SIG-M5 (cell line): ENCODE measurements at regions not wholly inside any gene's neighbourhood (a gene's known extent, or its start where the extent isn't known, plus 50 kb on each side); places are given as distances from the start of the nearest gene placed in this dataset.
"Not testable (repeated sequence)": the region's sequence is repeated elsewhere in the genome, so short reads cannot be mapped to it uniquely, and the experiment has no call there.

Experiments
- DNase-seq: peaks from one replicate; lab custom pipeline; 2025; lab: John Stamatoyannopoulos, UW

DNA sequence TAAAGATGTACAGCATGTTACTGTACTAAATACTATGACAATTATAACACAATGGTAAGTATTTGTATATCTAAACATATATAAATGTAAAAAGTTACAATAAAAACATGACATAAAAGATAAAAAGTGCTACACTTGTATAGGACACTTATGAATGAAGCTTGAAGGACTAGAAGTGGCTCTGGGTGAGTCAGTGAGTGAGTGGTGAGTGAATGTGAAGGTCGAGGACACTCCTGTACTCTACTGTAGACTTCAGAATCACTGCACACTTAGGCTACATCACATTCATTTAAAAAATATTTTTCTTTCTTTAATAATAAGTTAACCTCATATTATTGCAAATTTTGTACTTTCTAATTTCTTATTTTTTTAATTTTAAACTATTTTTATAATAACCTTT is 1476.7 kb upstream of the CDH8 start:
- no peak for DNase-seq

DNA sequence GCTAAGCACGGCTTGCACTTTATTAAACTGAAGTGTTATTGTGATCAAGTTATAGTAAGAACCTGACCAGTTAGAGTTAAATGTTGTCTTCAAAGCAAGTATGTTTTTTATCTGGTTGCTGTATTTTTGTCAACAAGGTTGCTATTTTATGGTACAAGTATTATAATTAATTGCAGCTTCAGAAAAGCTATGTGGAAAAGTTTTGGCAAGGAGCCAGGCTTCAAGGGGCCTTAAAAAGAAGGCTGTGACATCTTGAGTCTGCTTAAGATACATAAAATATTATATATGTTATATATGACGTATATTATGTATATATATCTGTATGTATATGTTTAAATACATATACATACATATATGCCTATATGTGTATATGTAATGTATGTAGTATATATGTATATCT is 1461.2 kb upstream of the CDH8 start:
- no peak for DNase-seq

DNA sequence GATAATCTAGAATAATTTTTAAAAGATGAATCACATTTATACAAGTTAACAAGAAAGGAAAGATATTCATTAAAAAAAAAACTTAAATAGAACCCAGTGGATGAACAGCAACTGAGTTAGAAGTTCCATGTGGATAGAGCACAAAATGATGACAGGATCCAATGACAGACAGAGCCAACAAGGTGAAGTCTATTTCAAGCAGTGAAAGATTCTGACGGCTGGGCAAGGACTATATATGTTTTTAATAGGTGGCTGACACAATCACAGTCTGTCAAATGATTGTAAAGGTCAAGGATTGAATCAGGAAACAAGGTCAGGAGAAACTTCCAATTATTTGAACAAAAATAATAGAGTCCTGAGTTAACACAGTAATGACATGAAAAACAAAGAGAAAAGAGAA is 1460.0 kb upstream of the CDH8 start:
- DNase-seq = no peak

DNA sequence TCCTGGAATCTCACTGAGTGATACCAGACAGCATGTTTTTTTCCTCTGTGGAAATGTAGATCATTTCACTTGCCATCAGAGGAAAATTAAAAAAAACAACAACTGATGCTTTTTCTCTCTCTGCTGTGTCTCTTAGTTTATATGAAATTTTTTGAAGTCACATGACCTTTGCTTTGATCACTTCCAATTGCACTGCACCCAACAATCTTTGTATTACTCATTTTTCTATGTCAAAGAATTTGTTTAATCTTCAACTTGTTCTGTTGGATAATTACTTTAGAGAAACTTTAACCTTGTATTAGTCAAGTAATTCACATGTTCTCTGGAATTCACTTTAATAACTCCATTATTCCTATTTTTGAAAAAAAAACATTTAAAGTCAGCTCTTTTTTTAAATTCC is 1452.7 kb upstream of the CDH8 start:
- DNase-seq = no peak

DNA sequence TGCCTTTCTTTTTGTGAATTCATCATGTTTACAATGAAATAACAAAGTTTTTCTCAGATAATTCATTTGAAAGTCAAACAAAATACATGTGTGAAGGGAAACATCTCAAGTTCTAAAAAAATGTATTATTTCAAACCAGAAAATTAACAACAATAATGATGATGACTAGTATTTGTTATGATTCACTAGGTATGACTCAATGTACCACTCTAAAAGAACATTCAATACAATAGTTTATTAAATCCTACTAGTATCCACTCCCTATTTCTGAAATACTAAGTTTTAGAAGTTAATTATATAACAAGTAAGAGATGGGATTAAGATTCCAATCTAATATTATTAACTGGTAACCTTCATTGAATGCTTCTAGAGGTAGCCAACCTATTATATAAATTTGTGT is 1444.8 kb upstream of the CDH8 start:
- DNase-seq = no peak

DNA sequence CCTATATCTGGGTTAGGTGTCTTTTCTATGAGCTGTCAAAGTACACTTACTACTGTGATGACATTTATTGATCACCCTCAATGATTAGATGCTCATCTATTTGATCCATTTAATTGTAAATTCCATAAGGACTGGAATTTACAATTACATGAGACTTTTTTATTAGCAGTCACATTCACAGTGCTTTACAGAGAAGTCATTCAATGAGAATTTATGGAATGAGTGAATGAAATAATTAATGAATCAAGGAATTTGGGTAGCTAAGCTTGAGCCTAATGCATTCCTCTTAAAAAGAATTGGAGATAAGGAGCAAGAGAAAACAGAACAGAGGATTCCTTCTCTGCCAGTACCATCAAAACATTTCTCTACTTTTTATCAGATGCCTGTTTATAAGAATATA is 1437.5 kb upstream of the CDH8 start:
- DNase-seq = no peak

DNA sequence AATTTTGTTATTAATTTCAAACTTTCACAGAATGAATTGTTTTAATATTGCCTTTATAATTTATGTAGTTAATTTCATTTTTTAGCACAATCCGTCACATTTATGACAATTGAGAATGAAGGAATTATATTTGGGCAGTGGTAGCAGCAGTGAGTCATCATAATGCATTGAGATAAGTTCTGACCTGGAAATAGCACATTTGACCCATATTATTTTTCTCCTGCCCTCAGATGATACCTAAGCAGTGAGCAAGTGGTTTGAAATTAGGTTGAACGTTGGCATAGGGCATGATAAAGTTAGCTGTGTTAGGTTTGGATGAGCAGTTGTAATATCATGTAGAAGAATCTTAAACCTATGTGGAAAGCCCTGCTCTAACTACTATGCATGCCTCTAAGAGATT is 1431.3 kb upstream of the CDH8 start:
- DNase-seq = no peak

DNA sequence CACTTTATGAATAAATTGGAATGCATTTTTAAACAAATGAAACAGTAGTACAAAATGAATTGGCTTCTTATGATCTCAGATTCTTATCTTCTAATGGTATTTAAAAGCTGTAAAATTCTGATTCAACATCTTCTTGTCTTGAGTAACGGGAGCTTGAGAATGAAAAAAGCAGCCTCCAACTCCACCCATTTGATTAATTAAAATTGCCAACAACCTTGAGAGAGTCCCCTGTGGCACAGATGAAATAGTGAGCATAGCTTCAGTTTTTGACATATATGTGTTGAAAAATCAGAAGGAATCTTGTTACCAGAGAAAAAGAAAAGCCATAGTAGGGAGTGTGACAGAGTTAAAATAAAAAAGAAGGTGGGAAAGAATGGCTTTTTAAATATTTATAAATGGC is 1426.1 kb upstream of the CDH8 start:
- no peak for DNase-seq

DNA sequence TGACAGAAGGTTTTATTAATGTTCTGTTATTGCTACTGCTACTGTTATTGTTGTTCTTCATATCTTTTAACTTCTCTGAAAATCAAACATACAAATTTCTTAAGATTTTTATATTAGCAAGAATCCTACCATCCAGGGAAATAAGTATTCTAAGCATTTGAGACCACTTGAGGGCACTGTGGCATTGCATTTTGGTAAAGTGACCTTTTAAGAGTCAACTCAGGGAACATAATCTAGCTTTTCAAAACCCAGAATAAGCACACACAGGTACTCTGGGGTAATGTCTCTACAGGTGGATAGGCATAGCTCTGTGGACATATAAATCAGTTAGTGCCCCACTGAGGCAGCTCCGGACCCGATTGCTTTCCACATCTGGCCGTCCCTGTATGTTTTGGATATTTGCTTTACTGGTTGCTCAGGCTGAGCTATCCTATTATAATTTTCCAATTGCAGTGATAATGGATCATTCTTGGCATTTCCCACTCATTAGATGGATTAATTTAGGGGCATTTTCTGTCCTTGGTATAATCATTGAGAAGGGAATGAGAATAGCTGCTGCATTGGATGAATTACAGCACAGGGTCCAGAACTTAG is 1425.1 kb upstream of the CDH8 start:
- no peak for DNase-seq

DNA sequence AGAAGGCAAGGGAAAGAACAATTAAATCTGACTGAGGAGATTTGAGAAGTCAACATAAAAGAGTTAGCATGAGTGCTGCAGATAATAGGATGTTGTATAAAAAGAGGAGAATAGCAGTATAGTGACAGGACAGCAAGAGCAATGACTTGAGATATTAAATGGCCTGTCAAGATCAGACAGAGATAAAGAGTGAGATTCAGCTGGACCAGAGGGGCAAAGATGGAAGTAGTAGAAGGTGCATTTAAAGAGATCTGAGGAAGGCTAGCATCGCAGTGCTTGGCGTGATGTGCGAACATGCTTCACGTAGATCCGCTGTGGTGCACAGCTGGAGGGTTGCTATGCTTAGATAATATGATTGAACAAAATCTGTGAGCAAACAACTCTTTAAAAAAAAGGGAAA is 1422.6 kb upstream of the CDH8 start:
- DNase-seq = no peak

DNA sequence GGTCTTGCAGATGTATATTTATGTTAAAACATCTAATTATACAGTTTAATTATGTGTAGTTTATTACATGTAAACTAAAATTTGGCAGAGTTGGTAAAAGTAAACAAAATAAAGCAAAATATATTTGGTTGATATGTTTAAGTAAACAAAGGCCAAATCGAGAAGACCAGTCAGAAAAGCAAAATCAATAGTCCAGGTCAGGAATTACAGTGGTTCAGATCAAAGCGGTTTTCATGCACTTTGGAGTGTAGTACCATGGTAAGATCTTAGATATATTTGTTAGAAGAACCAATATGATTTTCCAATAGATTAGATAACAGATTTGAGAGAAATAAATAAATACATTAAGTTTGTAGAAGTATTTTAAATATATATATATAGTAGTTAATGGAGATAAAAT is 1421.6 kb upstream of the CDH8 start:
- DNase-seq = no peak

DNA sequence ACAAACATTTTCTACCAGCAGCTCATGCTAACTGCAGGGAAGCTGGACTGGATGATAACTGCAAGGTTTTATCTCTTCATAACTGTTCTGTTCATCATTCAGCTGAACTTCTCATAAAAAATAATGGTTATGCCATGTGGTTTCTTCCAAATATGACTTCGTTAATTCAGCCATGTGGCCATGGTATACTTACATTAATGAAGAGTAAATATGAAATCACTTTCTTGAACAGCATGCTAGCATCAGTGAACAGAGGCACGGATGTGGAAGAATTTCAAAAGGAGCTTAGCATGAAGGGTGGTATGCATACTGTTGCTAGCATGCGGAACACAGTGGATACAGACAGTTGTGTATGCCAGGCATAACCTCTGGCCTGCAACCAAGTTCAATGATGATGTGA is 1417.0 kb upstream of the CDH8 start:
- DNase-seq = no peak

DNA sequence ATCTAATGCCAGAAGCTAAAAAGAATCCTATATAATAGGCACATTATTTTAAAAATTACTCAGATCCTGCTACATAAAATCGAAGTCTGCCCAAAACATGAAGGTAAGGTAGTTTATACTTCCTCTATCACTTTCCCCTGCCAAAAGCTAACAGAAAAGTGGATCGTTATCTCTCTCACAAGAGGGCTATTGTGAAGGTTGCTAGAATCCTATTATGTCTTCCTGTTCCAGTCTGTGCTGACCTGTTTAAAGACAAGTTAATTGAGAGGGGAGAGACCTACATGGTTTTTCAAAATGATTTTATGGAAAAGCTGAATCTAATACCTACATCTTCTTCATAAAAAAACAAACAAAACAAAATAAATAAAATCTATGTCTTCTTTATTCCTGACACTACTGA is 1410.9 kb upstream of the CDH8 start:
- DNase-seq = no peak

DNA sequence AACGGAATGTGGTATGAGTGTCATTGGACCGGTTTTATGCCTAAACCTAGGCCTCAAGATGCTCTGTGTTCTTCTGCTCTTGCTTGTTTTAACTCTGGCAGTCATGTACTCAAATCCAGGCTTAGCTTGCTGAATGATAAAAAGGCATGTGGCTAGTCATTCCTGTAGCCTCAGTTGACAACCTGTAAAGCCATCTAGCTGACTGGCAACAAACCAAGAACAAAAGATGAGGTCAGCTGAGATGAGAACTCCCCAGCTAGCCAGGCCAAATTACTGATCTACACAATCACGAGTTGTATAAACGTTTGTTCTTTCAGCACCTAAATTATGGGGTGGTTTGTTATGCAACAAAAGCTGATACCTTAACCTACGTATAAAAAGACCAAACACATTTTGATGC is 1406.0 kb upstream of the CDH8 start:
- DNase-seq = no peak

DNA sequence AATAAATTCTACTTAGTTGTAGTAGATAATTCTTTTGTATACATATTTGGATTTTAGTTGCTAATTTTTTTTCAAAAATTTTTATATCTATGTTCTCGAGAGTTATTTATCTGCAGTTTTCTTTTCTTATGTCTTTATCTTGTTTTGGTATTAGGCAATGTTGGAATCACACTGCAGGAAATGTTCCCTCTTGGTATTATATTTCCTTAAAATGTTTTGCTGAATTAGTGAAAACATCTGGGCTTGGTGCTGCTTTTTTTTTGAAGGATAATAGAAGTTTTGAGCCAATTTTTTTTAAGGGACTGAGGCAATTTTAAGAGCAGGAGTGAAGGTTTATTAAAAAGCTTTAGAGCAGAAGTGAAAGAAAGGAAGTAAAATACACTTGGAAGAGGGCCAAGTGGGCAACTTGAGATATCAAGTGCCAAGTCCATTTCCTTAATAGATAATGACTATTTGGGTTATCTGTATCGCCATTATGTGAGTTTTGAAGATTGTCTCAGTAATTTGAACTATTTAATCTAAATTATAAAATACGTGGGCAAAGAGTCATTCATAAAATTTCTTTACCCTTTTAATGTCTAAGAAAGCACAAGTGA is 1390.1 kb upstream of the CDH8 start:
- DNase-seq = no peak

DNA sequence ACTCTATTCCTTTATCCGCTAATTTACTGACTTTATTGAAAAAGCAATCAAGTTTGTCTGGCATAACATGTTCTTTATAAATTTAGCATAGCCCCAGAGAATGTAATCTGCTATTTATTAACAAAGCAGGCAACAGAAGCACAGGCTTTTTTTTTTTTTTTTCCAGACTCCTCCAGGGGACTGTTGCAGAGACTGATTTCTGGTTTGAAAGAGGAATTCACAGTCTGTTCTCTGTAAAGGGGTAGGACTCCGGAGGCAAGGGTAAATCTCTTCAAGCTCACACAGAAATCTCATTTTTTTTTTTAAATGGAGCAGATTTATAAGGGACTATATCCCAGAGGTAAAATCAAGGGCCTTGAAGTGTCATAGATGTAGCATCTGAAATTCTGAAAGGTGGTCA is 1386.5 kb upstream of the CDH8 start:
- no peak for DNase-seq

DNA sequence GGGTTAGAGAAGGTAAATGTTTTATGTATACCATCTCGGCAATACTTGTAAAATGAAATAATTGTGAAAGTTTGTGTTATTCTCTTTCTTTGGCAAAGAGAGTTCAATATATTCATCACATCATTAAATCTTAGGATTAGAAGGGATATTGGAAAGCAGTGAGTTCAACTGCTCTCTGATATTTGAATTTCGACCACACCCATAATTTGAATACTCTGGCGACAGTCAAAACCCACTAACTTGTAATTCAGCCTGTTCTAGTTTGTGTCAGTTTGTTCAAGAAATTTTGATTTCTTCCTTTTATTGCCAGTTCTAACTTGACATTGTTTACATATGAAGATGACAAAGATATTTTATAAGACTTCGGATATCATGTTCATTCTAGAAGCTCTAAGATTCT is 1380.5 kb upstream of the CDH8 start:
- no peak for DNase-seq

DNA sequence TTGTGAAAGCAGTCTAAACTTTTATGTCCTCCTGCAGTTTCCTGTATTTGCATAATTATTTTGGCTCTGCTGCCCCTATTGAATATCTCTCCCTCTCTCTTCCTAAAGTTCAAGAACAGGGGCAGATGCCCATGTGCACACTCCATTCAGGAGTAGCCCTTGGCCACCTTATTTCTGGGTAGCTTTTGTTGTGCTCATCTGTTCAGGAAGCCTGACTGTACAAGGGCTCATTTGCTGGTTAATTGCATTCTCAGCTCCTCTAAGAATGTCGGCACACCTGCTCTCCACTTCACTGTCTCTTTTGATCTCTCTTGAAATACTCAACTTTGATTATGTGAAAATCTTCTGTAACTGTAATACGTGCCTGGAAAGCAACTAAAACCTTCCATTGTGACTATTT is 1378.8 kb upstream of the CDH8 start:
- DNase-seq = no peak

DNA sequence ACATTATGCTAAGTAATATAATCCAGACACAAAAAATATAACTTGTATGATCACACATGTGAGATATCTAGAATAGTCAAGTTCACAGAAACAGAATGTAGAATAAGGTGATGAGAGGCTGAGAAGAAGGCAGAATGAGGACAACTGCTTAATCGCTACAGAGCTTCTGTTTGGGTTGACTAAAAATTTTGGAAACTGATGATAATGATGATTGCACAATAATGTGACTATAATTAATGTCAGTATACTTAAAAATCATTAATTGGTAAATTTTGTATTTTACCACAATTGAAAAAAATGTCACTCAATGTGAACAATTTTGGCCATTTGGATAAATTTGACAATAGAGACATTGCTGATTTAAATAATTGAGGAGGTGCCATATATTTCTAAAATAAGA is 1374.4 kb upstream of the CDH8 start:
- no peak for DNase-seq

DNA sequence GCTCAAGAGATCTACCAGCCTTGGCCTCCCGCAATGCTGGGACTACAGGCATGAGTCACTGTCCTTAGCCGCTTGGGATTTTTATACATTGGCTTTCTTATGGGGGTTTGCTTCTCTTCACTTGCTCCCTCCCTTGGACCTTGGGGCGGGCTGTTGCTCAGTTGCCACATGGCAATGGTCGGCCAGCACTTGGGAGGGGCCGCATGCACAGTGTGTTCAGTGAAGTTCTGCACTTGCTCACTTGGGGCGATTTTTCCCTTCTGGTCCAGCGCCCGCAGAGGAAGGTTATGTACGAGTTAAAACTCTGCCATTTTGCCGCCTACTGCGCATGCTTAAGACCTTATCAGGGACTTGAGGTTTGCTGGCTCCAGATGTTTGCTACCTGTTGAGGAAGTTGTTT is 1367.6 kb upstream of the CDH8 start:
- no peak for DNase-seq

DNA sequence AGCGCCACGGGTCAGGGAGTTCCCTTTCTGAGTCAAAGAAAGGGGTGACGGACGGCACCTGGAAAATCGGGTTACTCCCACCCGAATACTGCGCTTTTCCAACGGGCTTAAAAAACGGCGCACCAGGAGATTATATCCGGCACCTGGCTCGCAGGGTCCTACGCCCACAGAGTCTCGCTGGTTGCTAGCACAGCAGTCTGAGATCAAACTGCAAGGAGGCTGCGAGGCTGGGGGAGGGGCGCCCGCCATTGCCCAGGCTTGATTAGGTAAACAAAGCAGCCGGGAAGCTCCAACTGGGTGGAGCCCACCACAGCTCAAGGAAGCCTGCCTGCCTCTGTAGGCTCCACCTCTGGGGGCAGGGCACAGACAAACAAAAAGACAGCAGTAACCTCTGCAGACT is 1352.0 kb upstream of the CDH8 start:
- not testable (repeated sequence) for DNase-seq

DNA sequence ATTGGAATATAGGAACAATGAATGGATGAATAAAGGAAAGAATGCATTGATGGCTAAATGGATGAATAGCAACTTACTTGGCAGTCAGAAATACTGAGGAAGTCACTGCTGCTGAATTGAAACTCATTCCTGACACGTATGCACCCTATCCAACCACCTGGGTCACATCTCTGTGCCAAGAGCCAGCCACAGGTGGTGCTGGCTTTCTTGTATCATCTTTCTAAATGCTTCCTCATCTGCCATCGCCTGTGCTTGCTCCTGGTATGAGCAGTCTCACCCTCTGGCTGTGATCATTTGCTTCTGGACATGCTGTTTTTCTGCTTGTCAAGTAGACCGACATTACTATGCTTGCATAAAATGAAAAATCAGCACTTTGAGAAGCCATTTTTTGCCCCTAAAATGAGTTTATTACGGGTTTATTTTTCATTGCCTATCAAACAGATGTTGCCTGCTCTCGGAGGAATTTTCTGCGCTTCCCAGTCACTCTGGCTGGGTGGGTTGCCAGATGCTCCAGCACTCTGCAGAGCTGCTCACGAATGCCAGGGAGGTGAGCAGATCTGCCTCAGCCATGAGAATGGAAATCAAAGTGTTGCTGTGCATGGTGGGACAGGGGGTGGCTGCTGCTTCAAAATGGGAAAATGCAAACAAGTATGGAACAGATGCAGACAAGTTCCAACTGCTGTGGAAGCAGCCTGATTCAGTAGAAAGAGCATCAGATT is 1349.6 kb upstream of the CDH8 start:
- DNase-seq = no peak

DNA sequence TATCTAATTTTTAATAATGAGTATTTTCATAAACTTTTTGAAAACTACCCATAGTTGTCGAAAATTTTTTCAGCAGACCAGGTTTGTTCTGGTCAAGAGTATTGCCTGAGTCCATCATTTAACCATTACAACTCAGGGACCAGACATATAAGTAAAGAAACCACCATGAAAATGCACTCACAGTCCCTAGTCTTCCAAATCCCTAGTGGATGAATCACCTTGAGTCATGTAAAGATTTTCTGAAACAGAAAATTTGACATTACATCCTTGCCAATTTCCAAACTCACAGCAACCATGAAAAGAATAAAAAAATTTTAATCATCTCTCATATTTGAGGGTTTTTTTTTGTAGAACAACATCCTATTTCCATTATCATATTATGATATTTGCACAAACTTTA is 1337.5 kb upstream of the CDH8 start:
- no peak for DNase-seq

DNA sequence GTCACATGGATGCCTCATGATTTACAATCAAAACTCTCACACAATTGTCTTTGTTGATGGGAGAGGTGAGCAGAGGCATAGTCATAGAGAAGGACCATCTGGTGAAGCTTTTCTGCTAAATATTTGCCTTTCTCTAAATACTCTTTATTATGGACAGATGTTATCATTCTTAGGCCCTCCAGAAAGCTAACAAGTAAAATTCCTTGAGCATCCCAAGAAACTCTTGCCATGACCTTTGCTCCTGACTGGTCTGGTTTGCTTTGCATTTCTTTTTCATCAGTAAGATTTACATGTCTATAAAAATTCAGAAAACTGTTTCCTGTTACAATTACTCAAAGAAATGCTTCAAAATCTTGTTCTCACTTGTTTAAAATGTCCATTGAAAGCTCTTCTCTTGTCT is 1336.6 kb upstream of the CDH8 start:
- no peak for DNase-seq
